ENCODE measurements at regions not wholly inside any gene's neighbourhood (a gene's known extent, or its start where the extent isn't known, plus 50 kb on each side); places are given as distances from the start of the nearest gene placed in this dataset.

DNA sequence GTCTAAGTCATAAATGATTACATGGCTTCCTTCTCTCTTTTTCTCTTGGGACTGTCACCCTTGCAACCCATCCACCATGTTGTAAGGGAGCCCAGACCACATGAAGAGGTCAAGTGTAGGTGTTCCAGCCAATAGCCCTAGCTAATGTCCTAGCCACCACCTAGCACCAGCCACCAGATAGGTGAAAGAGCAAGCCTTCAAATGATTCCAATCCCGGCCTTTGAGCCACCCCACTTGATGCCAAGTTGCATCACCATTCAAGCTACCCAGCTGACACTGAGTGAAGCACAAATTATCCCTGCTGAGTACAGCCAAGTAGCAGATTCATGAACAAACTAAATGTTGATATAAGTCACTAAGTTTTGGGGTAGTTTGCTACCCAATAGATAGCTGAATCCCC is 274.3 kb downstream of the BCOR start:
- peaks cover 9% of the 10 kb centered on the region in 2 donors for H3K4me1 Mint-ChIP-seq
- Histone ChIP-seq H3K36me3 (ENCODE audit: control insufficient read depth, insufficient read depth, low read length) (no peaks in the 10 kb centered on the region), H3K27me3 (ENCODE audit: control insufficient read depth, insufficient read depth, low read length) (peaks cover 8% of the 10 kb centered on the region), H3K9me3 (ENCODE audit: control insufficient read depth, insufficient read depth, low read length) (no peaks in the 10 kb centered on the region), H3K4me3 (ENCODE audit: low read length) (no peak overlapping the region), H3K27ac (ENCODE audit: low read length) (no peak overlapping the region), H3K4me1 (ENCODE audit: control insufficient read depth, insufficient read depth, low read length) (peaks cover 12% of the 10 kb centered on the region)
- WGBS (ENCODE audit: insufficient coverage): 100% methylated on average over 1 of the region's 1 CpG
- H3K36me3 Mint-ChIP-seq: no peaks in the 10 kb centered on the region
- H3K27ac Mint-ChIP-seq: no peak overlapping the region
- H3K9me3 Mint-ChIP-seq: no peaks in the 10 kb centered on the region
- ATAC-seq: no peak
- H3K27me3 Mint-ChIP-seq (ENCODE audit: low read depth in 2 of 2): peaks cover 22 to 30% of the 10 kb centered on the region in 2 donors
- no peak for DNase-seq
- no peak overlapping the region for H3K4me3 Mint-ChIP-seq
- intact Hi-C loops (cut with micrococcal nuclease): no loop called here
- TF ChIP-seq, protein P1, sequence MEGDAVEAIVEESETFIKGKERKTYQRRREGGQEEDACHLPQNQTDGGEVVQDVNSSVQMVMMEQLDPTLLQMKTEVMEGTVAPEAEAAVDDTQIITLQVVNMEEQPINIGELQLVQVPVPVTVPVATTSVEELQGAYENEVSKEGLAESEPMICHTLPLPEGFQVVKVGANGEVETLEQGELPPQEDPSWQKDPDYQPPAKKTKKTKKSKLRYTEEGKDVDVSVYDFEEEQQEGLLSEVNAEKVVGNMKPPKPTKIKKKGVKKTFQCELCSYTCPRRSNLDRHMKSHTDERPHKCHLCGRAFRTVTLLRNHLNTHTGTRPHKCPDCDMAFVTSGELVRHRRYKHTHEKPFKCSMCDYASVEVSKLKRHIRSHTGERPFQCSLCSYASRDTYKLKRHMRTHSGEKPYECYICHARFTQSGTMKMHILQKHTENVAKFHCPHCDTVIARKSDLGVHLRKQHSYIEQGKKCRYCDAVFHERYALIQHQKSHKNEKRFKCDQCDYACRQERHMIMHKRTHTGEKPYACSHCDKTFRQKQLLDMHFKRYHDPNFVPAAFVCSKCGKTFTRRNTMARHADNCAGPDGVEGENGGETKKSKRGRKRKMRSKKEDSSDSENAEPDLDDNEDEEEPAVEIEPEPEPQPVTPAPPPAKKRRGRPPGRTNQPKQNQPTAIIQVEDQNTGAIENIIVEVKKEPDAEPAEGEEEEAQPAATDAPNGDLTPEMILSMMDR (IDR thresholded peaks at IDR 0.05): no peak

DNA sequence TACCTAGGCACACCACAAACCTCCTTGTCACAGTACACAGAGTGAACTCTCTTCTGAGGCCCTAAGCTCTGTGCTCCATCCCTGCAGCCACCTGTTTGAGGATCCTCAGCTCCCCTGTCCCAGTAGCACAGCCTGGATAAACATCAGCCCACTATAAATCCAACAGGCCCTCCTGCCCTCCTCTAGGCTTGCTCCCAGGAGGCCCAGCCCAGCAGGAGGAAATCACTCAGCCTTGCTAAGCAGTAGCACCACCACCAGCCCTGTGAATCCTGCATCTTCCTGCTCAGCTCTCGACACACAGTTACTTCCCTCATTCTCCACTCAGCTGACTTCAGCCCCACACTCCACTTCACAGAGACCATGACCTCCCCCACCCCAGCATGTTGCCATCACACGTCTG is 273.9 kb downstream of the BCOR start:
- peaks cover 12% of the 10 kb centered on the region for H3K4me1 ChIP-seq (ENCODE audit: control insufficient read depth, insufficient read depth, low read length)
- H3K9me3 ChIP-seq (ENCODE audit: control insufficient read depth, insufficient read depth, low read length): no peaks in the 10 kb centered on the region
- Mint-ChIP-seq H3K4me1 (peaks cover 9% of the 10 kb centered on the region in 2 donors), H3K9me3 (no peaks in the 10 kb centered on the region), H3K36me3 (no peaks in the 10 kb centered on the region), H3K27me3 (ENCODE audit: low read depth in 2 of 2) (peaks cover 21 to 26% of the 10 kb centered on the region in 2 donors), H3K4me3 (no peak overlapping the region), H3K27ac (no peak overlapping the region)
- H3K27ac ChIP-seq (ENCODE audit: low read length): no peak overlapping the region
- WGBS (ENCODE audit: insufficient coverage): 14% methylated on average over 2 of the region's 2 CpGs
- TF ChIP-seq, protein P1 (IDR thresholded peaks at IDR 0.05): no peak
- H3K4me3 ChIP-seq (ENCODE audit: low read length): no peak overlapping the region
- intact Hi-C loops (cut with micrococcal nuclease): no loop called here
- peak in 1 of 3 donors; percentile 20 for ATAC-seq
- H3K36me3 ChIP-seq (ENCODE audit: control insufficient read depth, insufficient read depth, low read length): no peaks in the 10 kb centered on the region
- H3K27me3 ChIP-seq (ENCODE audit: control insufficient read depth, insufficient read depth, low read length): peaks cover 8% of the 10 kb centered on the region
- no peak for DNase-seq

DNA sequence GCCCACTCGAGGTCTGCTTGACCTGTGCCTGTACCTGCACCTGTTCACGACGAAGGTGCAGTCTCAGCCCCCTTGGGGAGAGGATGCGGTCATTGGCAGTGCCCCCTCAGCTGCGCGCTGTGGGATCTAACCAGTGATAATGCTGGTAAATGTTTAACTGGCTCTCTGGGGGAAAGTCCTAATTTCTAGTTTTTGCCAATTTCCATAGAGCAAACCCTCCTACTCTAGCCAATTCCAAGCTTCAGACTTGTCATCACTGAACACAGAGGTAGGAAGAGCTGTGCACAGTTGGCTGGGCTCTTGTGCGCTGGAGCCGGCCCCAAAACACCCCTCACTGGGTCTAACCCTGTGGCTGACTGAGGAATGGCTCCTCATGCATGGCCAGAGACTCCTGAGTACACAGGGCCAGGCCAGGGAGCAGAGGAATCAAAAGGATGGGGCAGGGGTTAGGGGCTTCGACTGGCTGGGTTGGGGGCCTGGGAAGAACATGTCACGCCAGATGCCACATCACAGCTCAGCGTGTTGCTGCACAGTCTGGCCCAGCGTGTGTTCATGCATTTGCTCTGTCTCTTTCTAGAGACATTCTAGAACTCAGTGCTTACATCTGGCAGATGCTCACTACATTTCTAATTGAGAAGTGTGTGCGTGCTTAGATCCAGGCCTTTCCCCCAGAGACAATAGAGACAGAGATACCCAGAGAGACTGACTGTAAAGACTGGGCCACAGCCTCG is 270.8 kb downstream of the BCOR start:
- intact Hi-C loops (cut with micrococcal nuclease): no loop called here
- H3K4me3 ChIP-seq (ENCODE audit: low read length): no peak overlapping the region
- H3K4me1 Mint-ChIP-seq: peaks cover 9% of the 10 kb centered on the region in 2 donors
- H3K27me3 ChIP-seq (ENCODE audit: control insufficient read depth, insufficient read depth, low read length): no peaks in the 10 kb centered on the region
- ATAC-seq (no peak), DNase-seq (no peak)
- TF ChIP-seq, protein P1 (IDR thresholded peaks at IDR 0.05): no peak
- no peak overlapping the region for H3K27ac Mint-ChIP-seq
- H3K27ac ChIP-seq (ENCODE audit: low read length): no peak overlapping the region
- no peaks in the 10 kb centered on the region for H3K9me3 Mint-ChIP-seq
- H3K27me3 Mint-ChIP-seq (ENCODE audit: low read depth in 2 of 2): peaks cover 11 to 13% of the 10 kb centered on the region in 2 donors
- no peaks in the 10 kb centered on the region for H3K9me3 ChIP-seq (ENCODE audit: control insufficient read depth, insufficient read depth, low read length)
- H3K4me1 ChIP-seq (ENCODE audit: control insufficient read depth, insufficient read depth, low read length): peaks cover 5% of the 10 kb centered on the region
- no peaks in the 10 kb centered on the region for H3K36me3 Mint-ChIP-seq
- no peak overlapping the region for H3K4me3 Mint-ChIP-seq
- WGBS (ENCODE audit: insufficient coverage): 84% methylated on average over 13 of the region's 14 CpGs
- no peaks in the 10 kb centered on the region for H3K36me3 ChIP-seq (ENCODE audit: control insufficient read depth, insufficient read depth, low read length)

DNA sequence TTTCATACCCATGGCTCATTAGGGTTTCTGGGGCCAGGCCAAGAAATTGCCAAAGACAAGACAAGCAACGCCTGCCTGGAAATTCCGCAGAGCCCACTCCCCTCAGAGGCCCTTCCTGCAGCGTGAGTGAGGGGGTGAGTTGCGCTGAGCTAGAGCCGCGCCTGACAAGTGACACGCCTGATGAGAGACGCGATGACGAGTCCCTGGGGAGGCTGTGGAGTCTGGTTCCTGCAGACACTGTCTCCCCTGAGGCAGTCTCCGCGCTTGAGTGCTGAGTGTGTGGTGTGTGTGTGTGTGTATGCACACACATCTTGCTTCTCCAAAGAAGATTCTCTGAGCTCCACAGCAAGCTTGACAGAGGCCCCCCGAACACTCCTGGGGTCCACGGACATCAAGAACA is 269.8 kb downstream of the BCOR start:
- peaks cover 9% of the 10 kb centered on the region in 2 donors for H3K4me1 Mint-ChIP-seq
- Histone ChIP-seq H3K4me3 (ENCODE audit: low read length) (no peak overlapping the region), H3K4me1 (ENCODE audit: control insufficient read depth, insufficient read depth, low read length) (peaks cover 5% of the 10 kb centered on the region), H3K27me3 (ENCODE audit: control insufficient read depth, insufficient read depth, low read length) (no peaks in the 10 kb centered on the region), H3K36me3 (ENCODE audit: control insufficient read depth, insufficient read depth, low read length) (no peaks in the 10 kb centered on the region), H3K9me3 (ENCODE audit: control insufficient read depth, insufficient read depth, low read length) (no peaks in the 10 kb centered on the region), H3K27ac (ENCODE audit: low read length) (no peak overlapping the region)
- H3K27ac Mint-ChIP-seq: no peak overlapping the region
- no peaks in the 10 kb centered on the region for H3K9me3 Mint-ChIP-seq
- intact Hi-C loops (cut with micrococcal nuclease): no loop called here
- no peak for DNase-seq
- no peaks in the 10 kb centered on the region for H3K36me3 Mint-ChIP-seq
- ATAC-seq: no peak
- peaks cover 3 to 10% of the 10 kb centered on the region in 2 donors for H3K27me3 Mint-ChIP-seq (ENCODE audit: low read depth in 2 of 2)
- TF ChIP-seq, protein P1 (IDR thresholded peaks at IDR 0.05): no peak
- no peak overlapping the region for H3K4me3 Mint-ChIP-seq
- 61% methylated on average over 7 of the region's 14 CpGs for WGBS (ENCODE audit: insufficient coverage)

Measured in natural killer cell (primary cell).